C1 segment of cervical spinal cord (tissue), 14 donors: ENCODE measurements at regions not wholly inside any gene's neighbourhood (a gene's known extent, or its start where the extent isn't known, plus 50 kb on each side); places are given as distances from the start of the nearest gene placed in this dataset.

ENCODE experiments used
- DNase-seq, 14 donors: peaks; one replicate each; lab custom pipeline; 2025; lab: John Stamatoyannopoulos, UW

DNA sequence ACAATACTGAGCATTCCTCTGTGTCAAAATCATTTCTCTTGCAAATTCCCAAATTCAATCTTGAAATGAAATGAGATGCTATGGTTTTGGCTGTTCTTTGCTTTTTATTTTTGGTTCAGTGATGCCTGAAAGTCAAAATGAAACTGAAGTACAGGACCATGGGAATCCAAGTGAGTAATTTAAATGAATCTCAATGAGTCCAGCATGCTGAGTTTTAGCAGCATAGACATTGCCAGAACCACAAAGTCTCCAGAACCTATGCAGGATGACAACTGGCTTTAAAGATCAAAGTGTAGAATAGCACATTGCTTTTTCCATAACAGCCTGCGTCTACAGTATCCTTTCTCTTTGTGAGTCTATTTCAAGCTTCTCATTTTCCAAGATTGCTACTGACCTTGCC lies 1050.7 kb upstream of the PIK3C3 start:
- no peak for DNase-seq

DNA sequence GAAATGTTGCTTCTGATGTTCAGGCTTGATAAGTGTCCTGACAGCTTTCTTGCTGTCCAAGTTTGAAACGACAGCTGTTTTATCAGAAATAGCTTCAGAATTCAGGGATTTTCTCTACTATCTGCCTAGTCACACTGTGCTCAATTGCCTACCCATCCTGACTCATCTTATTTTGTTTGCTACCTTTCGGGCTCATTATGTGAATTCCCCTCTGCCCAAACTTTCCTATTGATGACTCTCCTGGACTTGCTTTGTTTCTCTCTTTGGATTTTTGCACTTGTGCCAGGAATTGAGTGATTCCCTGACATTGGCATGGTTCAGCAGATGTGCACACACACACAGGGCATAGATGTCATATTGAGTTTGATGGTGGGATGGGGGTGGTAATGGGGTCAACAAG lies 1052.6 kb upstream of the PIK3C3 start:
- DNase-seq: no peak

DNA sequence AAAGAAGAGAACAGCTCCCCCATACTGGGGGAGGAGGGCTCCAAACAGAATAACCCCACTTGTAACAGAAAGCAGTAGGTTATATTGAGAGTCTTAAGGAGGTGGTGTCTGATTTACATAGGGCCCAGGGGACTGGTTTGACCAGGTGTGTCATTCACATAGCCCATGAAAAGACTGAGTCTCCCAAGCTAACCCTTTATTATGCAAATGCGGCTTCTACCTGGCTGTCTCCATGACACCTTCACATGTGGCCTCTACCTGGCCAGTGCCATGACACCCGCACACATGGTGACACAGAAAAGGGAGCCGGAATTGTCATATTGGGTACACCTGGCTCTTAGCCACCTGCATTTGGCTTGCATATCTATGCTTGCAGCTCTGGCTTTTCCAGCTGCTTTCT lies 1057.2 kb upstream of the PIK3C3 start:
- no peak for DNase-seq

DNA sequence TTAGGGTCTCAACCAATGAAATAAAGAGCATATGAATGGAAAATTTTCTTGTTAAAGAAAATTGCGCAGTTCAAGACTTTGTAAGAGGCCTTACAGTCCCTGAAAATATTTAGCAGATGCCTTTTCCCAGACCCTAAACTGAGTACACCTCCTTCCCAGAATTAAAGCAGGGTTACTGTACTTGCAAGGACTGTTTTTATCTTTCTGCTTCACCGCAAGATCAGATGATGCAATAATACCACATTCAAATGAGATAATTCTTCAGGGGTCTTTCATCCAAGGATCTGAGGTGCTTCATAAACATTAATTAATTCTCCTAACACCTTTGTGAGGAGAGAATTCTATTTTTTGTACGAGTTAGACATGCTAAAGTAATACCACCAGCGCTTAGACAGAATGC lies 1071.8 kb upstream of the PIK3C3 start:
- DNase-seq: no peak

DNA sequence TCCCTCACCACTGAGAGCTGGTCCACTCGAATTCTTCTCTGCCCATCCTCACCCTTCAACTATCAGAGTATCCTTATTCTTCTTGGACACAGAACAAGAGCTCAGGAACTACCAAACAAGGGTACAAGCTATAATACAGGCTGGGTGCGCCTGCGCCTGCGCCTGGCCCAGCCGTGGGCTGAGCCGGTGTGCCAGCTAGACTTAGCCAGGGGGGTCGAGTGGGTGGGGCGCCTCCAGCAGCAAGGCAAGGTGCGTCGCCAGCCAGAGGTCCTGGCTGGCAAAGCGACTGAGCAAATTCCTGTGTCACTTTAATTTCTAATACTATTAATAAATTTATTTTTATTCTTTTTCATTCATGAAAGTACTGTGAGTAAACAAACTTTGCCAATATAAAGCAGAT lies 1072.6 kb upstream of the PIK3C3 start:
- DNase-seq: no peak

DNA sequence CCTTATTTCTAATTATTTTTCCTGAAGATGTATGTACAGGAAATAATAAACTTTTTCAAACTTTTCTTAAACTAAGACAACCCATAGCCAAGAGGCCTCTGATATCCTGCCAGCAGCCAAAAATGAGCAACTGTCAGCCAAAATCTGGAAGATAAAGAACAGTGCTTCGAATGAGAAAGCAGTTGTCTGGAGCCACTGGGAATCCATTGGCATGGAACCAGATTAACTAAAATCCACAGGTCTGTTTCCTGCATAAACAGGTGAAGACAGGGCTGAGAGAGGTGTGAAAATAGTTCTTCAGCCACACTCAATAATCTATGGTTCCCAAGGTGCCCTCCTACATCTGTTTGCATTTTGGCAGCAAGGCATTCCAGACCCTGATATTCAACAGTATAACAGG lies 1076.7 kb upstream of the PIK3C3 start:
- DNase-seq: no peak

DNA sequence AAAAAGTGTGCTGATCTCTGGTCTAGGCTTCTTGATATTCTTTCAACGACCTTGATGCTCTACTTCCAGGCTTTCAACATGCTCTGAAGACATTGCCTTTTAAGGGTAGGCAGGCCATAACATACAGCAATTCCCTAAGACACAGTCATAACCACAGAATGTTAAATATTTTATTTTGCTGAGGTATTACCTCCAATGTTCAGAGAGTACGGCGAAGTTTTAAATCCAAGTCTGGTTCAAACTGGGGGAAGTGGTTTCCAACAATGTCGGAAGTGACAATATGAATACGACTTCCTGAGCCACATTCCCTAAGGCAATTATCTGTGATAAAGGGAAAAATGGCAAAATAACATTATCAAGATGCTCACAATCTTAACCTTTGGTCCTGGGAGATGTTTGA lies 1077.9 kb upstream of the PIK3C3 start:
- no peak for DNase-seq

DNA sequence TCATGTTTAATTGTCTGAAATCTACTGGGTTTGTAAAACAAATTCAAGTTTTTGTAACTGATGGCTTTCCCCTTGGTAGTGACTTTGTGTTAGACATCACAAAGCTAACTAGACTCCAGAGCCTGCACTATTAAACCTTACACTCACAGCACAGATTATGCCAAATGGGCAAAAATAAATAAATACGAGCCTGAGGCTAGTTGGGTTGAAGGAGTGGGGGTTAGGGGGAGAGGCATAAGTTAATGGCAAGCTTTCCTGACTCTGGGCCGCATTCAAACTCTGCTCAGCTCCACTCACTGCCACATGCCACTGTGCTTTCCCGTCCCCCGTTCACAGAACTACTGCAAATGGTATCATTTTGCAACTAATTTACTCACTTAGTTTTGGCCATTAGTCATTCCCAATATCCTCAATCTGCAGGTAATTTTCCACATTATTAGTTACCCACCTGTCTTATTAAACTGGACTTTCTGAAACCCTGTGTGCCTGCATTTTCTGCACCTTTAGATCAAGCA lies 1079.9 kb upstream of the PIK3C3 start:
- DNase-seq: no peak

DNA sequence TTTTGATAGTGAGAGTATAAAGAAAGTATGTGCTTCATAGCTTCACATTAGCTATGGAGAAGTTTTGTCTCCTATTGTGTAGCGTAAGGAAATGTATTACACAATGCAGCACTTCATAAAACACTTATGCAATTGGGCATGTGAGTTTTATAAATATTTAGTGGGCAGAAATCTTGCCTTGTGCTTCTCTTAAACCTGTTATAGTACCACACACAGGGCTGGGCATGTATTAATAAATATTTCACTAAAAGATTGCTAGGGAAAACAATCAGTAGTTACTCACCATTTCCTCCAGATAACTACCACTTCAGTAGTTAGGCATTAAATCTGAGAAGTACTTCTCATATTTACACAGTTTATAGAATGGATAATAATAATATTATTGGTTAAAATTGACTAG lies 1080.8 kb upstream of the PIK3C3 start:
- DNase-seq: no peak

DNA sequence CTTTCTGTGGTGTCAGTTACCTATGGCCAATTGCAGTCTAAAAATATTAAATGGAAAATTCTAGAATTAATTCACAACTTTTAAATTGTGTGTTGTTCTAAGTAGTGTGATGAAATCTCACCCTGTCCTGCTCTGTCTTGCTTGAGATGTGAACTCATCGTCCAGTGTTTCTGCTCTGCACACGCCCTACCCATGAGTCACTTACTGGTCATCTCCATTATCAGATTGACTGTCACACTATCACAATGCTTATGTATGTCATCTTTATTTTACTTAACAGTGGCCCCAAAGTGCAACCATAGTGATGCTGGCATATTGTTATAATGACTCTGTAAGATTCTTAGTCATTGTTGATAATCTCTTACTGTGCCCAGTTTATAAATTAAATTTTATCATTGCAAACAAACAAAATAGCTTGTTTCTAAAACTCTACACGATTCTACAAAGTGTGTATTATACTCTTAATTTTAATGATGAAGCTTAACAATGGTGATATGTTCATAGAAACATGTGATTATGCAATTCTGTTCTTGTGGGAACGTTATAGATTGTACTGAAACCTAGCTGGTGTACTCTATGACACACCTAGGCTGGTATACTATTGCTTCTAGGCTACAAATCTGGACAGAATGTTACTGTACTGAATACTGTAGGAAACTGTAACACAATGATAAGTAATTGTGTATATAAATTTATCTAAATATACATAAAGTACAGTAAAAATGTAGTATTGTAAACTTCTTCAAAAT lies 1086.8 kb upstream of the PIK3C3 start:
- no peak for DNase-seq

DNA sequence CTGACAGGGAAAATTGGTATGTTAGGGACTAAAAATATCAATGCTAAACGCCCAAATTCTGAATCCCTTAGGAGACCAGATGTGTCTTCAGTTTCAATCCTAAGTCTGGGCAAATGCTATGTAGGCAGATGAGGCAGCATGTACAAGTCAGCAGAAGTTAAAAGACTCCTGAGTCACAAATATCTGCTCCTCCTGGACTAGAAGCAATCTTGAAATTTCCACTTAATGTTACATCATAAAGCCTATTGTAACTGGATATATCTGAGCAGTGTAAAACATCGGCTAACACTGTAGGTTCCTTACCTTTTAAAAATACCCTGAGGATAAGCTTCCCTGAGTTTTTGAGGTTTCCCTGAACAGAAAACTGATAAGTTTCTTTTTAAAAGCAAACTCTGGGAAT lies 1087.6 kb upstream of the PIK3C3 start:
- no peak for DNase-seq

DNA sequence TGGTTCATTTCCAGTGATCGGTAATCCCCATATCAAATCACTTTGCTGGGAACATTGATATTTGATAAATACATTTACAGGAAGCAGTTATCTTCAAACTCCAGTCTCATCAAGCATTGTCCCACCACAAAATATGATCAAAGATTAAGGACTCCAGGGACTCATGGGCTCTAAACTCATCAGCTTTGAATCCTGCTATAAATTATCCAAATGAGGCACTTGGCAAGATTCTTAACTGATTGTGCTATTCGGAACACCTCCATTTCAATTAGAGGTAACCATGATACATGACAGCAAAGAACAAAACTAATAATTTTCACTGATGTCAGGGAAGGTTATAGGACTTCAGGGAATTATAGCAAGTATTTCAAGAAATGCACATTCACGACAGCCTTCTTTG lies 1088.1 kb upstream of the PIK3C3 start:
- DNase-seq: no peak

DNA sequence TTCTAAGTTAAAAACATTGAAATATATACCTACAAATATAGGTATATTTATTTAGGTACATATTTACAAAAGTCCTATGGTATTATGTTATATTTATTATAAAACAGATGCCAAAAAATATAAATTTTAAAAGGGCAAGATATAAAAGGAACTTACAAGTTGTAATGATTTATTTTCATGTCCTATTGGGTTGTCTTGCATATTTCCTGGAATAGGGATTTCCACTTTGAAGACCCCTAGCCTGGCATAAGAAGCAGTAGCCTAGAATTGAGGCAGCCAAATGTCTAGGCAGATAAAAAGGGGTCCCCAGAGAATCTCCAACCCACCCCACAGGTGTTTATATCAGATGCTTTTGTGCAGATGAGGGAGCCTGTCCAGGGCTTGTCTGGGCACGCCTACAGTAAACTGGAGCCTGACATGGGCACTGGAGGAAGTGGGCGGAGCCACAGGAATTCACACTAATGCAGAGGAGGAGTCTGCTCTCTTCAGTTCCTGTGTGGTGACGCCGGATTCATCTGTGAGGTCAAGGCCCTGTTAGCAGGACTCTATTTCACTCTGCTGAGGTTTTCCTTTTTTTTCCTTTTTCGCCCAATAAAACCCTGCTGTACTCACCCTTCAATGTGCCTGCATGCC lies 1088.9 kb upstream of the PIK3C3 start:
- no peak for DNase-seq

DNA sequence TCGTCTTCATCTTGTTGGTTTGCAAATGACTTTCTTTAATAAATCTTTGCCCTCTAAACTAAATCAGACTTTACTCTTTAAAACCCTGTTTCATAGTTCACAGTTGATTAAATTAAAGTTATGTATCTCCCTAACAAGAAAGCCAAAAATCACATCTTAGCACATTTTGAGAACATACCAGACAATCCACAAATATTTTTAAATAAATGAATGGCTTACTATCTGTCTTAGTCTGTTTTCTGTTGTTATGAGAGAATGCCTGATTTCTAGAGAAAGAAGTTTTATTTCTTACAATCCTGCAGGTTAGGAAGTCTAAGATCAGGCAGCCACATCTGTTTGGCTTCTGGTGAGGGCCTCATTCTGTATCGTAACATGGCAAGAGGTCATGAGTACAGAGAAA lies 1090.2 kb upstream of the PIK3C3 start:
- DNase-seq: no peak

DNA sequence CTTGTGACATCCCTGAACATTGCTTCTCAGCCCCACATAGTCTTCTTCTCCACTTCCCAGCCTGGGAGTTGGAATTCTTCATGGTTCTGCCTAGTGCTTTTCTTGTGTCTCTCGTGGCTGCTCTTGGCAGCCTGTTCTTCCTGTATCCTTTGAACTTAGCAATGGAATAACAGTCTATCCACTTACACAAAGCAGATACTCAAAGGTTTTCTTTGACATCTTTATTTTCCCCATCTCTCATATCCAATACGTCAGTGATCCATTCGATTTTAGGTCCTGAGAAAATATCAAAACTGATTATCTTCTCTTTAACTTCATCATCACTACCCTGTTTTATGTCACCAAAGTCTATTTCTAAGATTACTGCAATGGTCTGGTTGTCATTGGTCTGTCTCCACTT lies 1091.2 kb upstream of the PIK3C3 start:
- DNase-seq: no peak

DNA sequence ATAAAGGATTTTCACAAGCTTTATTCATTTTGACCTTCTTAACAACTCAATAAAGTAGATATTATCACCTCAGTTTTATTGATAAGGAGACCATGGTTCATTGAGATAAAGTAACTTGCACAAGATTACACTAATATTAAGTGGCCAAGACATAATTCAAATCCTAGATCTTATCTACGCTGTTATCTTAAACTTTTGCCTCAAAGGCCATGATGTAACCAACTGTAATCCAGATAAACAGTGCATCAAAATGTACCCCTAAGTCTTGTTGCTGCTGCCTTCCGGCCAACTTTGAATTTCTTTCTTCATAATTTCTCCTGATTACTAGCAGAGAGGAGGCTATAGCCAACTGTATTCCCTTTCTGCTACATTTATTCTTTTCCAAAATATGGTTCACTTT lies 1094.8 kb upstream of the PIK3C3 start:
- no peak for DNase-seq

DNA sequence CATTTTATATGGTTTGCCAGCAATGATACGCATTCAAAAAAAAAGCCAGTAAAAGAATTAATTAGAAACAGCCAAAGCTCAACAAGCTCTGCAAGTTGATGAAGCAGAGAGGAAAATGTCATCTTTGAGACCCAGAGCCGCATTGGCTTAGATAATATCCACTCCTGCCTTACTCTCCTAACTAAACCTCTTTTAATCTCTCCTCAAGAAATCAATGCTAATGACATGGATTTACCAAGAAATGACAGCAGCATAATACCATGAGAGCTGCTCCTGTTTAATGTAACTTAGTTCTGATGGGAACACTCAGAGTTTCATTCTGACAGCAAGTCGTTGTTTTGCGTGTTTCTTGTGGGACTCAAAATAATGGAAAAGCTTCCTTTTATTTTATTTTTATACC lies 1099.4 kb upstream of the PIK3C3 start:
- no peak for DNase-seq

DNA sequence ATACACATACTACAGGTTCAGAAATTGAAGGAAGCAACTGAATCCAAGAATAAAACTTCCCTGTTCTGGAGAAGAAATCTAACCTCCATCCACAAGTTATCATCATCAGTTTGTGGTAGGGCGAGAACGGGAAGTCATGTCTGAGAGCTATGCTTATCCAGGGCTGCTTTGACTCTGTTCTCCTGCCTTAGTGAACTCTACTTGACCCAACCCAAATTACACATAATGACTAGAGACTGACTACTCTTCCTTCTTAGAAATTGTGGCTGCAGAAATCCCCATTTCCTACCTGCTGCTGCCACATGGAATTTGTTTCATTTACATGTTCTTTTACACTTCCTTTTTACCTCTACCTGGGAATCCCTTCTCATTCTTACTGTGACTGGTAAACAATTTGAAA lies 1102.6 kb upstream of the PIK3C3 start:
- DNase-seq: no peak

DNA sequence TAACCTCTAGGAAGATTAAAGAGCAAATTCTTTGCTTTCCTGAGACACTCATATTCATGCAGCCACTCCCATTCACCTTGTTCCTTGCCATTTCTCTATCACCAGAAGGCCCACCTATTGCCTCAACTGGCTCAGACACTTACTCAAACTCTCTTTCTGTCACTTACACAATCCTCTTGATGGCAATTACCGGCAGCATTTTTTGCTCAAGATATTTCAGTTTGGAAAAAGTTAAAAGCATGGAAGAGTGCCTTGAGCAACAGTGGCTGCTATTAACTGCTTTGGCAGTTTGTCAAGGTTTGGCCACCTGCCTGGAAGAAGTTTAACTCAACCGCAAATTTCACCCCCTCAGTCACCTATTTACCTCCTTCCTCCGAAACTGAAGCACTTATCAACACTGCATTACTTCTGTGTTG lies 1104.0 kb upstream of the PIK3C3 start:
- no peak for DNase-seq

DNA sequence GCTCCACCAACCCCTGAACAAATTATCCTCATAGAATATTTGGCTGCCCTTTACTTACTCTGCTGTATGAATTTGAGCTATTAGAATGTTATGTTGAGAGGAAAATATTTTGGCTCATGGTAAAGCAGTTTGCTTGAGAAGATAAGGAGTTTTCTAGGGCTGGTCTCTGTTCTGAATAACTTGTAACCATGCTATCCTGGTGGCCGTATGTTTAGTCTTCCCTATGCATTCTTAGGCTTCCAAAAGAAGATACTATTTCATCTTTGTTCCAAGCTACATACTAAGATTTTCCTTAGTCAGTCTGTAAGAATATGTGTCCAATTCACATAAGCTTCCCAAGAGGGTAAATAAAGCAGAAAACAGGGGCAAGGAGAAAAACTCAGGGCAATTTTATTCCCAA lies 1105.1 kb upstream of the PIK3C3 start:
- DNase-seq: no peak

DNA sequence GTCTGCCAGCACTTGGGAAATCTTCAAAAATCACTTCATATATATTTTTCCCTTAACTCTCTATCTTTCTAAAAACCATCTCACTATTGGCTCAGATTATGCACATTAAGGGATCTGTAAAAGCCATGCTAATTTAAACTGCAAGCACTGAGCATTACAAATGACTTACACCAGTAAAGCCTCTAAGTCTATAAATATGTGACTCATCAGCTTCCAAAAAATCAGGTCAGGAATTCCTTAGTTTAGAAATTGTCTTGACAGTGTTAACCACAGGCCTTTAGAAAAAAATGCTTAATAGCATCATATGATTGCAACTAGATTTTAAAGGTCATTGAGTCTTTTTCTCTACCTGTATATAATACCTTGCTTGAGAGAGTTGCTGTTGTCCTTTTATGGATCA lies 1113.6 kb upstream of the PIK3C3 start:
- no peak for DNase-seq

DNA sequence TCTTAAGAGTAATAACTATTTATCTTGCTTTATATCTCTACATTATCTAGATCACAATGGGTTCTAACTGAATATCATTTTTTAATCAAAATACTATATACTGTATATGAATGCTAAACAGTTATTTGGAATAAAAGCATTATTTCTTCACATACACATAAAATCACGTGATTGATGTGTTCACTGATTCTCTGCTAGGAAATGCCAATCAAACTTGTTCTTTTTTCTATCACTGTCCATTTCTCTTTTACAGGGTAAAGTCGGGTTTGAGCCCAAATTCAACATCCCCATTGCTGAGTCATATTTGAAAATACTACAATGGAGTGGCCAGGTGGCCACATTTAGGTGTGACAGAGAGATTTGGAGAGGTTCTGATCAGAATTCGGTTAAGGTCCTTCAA lies 1114.0 kb upstream of the PIK3C3 start:
- DNase-seq: no peak

DNA sequence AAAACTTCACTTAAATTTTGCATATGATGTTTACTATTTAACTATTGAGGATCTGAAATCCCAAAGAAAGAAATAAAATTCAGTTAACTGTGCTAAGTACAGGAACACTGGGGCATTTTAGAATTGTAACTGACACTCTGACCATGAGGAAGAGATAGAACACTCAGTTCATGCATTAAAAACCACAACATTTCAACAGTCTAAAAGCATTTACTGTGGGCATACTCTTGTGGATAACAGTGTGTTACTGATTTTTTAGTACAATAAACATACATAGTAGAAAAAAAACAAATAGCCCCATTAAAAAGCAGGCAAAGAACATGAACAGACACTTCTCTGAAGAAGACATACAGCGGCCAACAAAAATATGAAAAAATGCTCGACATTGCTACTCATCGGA lies 1122.7 kb upstream of the PIK3C3 start:
- DNase-seq: no peak

DNA sequence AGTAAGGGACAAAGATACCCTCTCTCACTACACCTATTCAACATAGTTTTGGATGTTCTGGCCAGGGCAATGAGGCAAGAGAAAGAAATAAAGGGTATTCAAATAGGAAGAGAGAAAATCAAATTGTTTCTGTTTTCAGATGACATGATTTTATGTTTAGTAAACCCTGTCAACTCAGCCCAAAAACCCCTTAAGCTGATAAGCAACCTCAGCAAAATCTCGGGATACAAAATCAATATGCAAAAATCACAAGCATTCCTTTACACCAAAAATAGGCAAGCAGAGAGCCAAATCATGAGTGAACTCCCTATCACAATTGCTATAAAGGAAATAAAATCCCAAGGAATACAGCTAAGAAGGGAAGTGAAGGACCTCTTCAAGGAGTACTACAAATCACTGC lies 1130.7 kb upstream of the PIK3C3 start:
- DNase-seq: no peak
